HepG2 (cell line): ENCODE measurements at regions not wholly inside any gene's neighbourhood (a gene's known extent, or its start where the extent isn't known, plus 50 kb on each side); places are given as distances from the start of the nearest gene placed in this dataset.
A peak's percentile ranks its signal among the peaks of the same experiment; 100 is the strongest.

Source experiments
- BORCS8-MEF2B ChIP-seq: sonication (generic); formaldehyde crosslinking; IDR thresholded peaks from 2 replicates; pipeline ENCODE4 v1.8.0; 2022; ENCODE audit warnings: mild to moderate bottlenecking, missing genetic modification reagents
- DNMT1 ChIP-seq: sonication (generic); formaldehyde crosslinking; IDR thresholded peaks from 2 replicates; pipeline ENCODE4 v1.5.1; 2020; ENCODE audit warnings: mild to moderate bottlenecking, missing genetic modification reagents
- EZH2 ChIP-seq: conservative IDR thresholded peaks from 2 replicates; pipeline ENCODE4 v1.6.1; 2012; ENCODE audit warnings: mild to moderate bottlenecking, low read depth, low read length, moderate library complexity
- FOSL2 ChIP-seq: sonication (generic); formaldehyde crosslinking; IDR thresholded peaks from 2 replicates; pipeline ENCODE4 v1.4.0; 2020; ENCODE audit warnings: missing genetic modification reagents
- GABPB1 ChIP-seq: IDR thresholded peaks from 2 replicates; pipeline ENCODE4 v1.6.1; 2016; ENCODE audit warnings: mild to moderate bottlenecking, missing genetic modification reagents, moderate library complexity, missing compliant biosample characterization
- GATAD1 ChIP-seq: IDR thresholded peaks from 2 replicates; pipeline ENCODE4 v1.6.1; 2016; ENCODE audit warnings: missing genetic modification reagents, missing compliant biosample characterization
- KAT2B ChIP-seq: fragments of 150-350 bp; IDR thresholded peaks from 2 replicates; pipeline ENCODE4 v1.6.1; 2014; ENCODE audit warnings: low read depth, low read length, borderline replicate concordance
- KLF12 ChIP-seq: sonication (generic); formaldehyde crosslinking; IDR thresholded peaks from 2 replicates; pipeline ENCODE4 v1.4.0; 2020; ENCODE audit warnings: missing genetic modification reagents, borderline replicate concordance
- MLLT10 ChIP-seq: sonication (generic); formaldehyde crosslinking; IDR thresholded peaks from 2 replicates; pipeline ENCODE4 v1.4.0; 2020; ENCODE audit warnings: missing genetic modification reagents
- NFKBIZ ChIP-seq: IDR thresholded peaks from 2 replicates; pipeline ENCODE4 v1.6.1; 2018; ENCODE audit warnings: missing genetic modification reagents, missing compliant biosample characterization
- NR2C2 ChIP-seq: sonication (generic); formaldehyde crosslinking; IDR thresholded peaks from 2 replicates; pipeline ENCODE4 v1.4.0; 2020; ENCODE audit warnings: missing genetic modification reagents, mild to moderate bottlenecking, moderate library complexity, borderline replicate concordance
- SALL1 ChIP-seq: sonication (generic); formaldehyde crosslinking; IDR thresholded peaks from 2 replicates; pipeline ENCODE4 v1.8.0; 2022; ENCODE audit warnings: mild to moderate bottlenecking, missing genetic modification reagents
- TBX2 ChIP-seq: sonication (generic); formaldehyde crosslinking; IDR thresholded peaks from 2 replicates; pipeline ENCODE4 v1.5.0; 2020; ENCODE audit warnings: missing genetic modification reagents, mild to moderate bottlenecking, borderline replicate concordance
- TCF7 ChIP-seq: sonication (generic); IDR thresholded peaks from 2 replicates; pipeline ENCODE4 v1.6.1; 2016; ENCODE audit warnings: antibody characterized with exemption, low read depth
- ZBTB38 ChIP-seq: sonication (generic); formaldehyde crosslinking; IDR thresholded peaks from 2 replicates; pipeline ENCODE4 v1.5.1; 2020; ENCODE audit warnings: mild to moderate bottlenecking, missing genetic modification reagents
- ZFP36L2 ChIP-seq: sonication (generic); formaldehyde crosslinking; IDR thresholded peaks from 2 replicates; pipeline ENCODE4 v1.4.0; 2020; ENCODE audit warnings: missing genetic modification reagents
- ZNF263 ChIP-seq: sonication (generic); formaldehyde crosslinking; IDR thresholded peaks from 2 replicates; pipeline ENCODE4 v1.4.0; 2020; ENCODE audit warnings: missing genetic modification reagents
- ZNF501 ChIP-seq: sonication (generic); formaldehyde crosslinking; IDR thresholded peaks from 2 replicates; pipeline ENCODE4 v1.5.1; 2020; ENCODE audit warnings: mild to moderate bottlenecking, moderate library complexity, missing genetic modification reagents
- ZNF75D ChIP-seq: sonication (generic); formaldehyde crosslinking; IDR thresholded peaks from 2 replicates; pipeline ENCODE4 v1.8.1; 2023; ENCODE audit warnings: missing genetic modification reagents, mild to moderate bottlenecking, borderline replicate concordance
- ZSCAN25 ChIP-seq: sonication (generic); formaldehyde crosslinking; IDR thresholded peaks from 2 replicates; pipeline ENCODE4 v1.8.0; 2022; ENCODE audit warnings: mild to moderate bottlenecking, missing genetic modification reagents
- TF ChIP-seq, protein P1 (sequence below): sonication (generic); formaldehyde crosslinking; IDR thresholded peaks from 2 replicates; pipeline ENCODE4 v1.4.0; 2020; ENCODE audit warnings: missing genetic modification reagents, borderline replicate concordance
- TF ChIP-seq, protein P2 (sequence below): sonication (generic); formaldehyde crosslinking; IDR thresholded peaks from 2 replicates; pipeline ENCODE4 v1.5.1; 2020; ENCODE audit warnings: missing genetic modification reagents, mild to moderate bottlenecking, borderline replicate concordance
- TF ChIP-seq, protein P3 (sequence below): sonication (generic); formaldehyde crosslinking; IDR thresholded peaks from 2 replicates; pipeline ENCODE4 v1.5.0; 2020; ENCODE audit warnings: mild to moderate bottlenecking, missing genetic modification reagents

DNA sequence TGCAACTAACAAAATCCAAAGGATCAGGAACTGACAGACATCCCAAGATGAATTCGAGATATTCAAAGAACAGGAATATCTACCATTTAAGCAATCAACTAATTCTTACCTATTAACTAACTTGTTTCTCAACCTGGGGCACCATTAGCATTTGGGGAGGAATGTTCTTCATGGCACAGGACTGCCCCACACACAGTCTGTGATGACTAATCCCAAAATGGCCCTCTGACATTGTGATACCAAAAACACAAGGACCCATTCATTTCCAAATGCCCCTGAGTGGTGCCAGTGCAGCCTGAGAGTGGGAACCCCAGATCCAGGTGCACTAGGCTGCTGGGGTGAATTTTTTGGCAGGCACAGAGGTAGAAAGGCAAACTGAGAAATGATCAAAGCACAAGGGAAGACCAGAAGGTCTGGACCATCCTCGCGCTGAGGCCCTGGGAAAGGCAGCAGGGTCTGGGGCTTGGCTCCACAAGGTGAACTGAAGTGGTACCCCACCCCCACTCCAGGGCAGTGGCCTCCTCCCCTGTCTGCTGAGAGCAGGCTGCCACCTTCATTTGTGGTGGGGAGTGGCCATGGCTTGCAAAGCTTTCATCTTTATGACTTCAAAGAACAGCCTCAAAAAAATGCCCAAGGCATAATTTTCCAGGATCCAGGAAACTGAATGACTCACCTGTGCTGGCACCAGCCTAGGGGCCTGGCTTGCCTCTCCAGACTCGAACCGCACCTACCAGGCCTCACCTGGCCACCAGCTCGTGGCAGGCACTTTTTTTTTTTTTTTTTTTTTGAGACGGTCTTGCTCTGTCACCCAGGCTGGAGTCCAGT is 122.4 kb downstream of the BCOR start (continued):
- TF ChIP-seq, protein P1, sequence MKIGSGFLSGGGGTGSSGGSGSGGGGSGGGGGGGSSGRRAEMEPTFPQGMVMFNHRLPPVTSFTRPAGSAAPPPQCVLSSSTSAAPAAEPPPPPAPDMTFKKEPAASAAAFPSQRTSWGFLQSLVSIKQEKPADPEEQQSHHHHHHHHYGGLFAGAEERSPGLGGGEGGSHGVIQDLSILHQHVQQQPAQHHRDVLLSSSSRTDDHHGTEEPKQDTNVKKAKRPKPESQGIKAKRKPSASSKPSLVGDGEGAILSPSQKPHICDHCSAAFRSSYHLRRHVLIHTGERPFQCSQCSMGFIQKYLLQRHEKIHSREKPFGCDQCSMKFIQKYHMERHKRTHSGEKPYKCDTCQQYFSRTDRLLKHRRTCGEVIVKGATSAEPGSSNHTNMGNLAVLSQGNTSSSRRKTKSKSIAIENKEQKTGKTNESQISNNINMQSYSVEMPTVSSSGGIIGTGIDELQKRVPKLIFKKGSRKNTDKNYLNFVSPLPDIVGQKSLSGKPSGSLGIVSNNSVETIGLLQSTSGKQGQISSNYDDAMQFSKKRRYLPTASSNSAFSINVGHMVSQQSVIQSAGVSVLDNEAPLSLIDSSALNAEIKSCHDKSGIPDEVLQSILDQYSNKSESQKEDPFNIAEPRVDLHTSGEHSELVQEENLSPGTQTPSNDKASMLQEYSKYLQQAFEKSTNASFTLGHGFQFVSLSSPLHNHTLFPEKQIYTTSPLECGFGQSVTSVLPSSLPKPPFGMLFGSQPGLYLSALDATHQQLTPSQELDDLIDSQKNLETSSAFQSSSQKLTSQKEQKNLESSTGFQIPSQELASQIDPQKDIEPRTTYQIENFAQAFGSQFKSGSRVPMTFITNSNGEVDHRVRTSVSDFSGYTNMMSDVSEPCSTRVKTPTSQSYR = peak; percentile 61; the same call in 1 of the 2 replicates
- no peak for TF ChIP-seq MLLT10 (CRISPR knock-in tag)
- no peak for TF ChIP-seq BORCS8-MEF2B
- TF ChIP-seq GATAD1 (CRISPR knock-in tag) = no peak
- no peak for TF ChIP-seq ZNF263 (CRISPR knock-in tag)
- no peak for TF ChIP-seq NR2C2 (CRISPR knock-in tag)
- TF ChIP-seq ZNF75D (CRISPR knock-in tag) = no peak
- TF ChIP-seq, protein P2, sequence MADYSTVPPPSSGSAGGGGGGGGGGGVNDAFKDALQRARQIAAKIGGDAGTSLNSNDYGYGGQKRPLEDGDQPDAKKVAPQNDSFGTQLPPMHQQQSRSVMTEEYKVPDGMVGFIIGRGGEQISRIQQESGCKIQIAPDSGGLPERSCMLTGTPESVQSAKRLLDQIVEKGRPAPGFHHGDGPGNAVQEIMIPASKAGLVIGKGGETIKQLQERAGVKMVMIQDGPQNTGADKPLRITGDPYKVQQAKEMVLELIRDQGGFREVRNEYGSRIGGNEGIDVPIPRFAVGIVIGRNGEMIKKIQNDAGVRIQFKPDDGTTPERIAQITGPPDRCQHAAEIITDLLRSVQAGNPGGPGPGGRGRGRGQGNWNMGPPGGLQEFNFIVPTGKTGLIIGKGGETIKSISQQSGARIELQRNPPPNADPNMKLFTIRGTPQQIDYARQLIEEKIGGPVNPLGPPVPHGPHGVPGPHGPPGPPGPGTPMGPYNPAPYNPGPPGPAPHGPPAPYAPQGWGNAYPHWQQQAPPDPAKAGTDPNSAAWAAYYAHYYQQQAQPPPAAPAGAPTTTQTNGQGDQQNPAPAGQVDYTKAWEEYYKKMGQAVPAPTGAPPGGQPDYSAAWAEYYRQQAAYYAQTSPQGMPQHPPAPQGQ (CRISPR knock-in tag) = no peak
- TF ChIP-seq ZBTB38 (CRISPR knock-in tag) = no peak
- TF ChIP-seq EZH2 = no peak
- no peak for TF ChIP-seq GABPB1 (CRISPR knock-in tag)
- TF ChIP-seq DNMT1 = no peak
- TF ChIP-seq ZSCAN25 (CRISPR knock-in tag) = no peak
- TF ChIP-seq SALL1 (CRISPR knock-in tag) = 0 out of 2 replicates have a peak, but pooled peaks have one; percentile 21
- no peak for TF ChIP-seq ZFP36L2 (CRISPR knock-in tag)
- TF ChIP-seq KLF12 (CRISPR knock-in tag) = no peak
- TF ChIP-seq TBX2 (CRISPR knock-in tag) = 0 out of 2 replicates have a peak, but pooled peaks have one; percentile 31
- TF ChIP-seq KAT2B = no peak
- TF ChIP-seq FOSL2 = peak; percentile 78
- TF ChIP-seq NFKBIZ (CRISPR knock-in tag) = no peak
- TF ChIP-seq, protein P3, sequence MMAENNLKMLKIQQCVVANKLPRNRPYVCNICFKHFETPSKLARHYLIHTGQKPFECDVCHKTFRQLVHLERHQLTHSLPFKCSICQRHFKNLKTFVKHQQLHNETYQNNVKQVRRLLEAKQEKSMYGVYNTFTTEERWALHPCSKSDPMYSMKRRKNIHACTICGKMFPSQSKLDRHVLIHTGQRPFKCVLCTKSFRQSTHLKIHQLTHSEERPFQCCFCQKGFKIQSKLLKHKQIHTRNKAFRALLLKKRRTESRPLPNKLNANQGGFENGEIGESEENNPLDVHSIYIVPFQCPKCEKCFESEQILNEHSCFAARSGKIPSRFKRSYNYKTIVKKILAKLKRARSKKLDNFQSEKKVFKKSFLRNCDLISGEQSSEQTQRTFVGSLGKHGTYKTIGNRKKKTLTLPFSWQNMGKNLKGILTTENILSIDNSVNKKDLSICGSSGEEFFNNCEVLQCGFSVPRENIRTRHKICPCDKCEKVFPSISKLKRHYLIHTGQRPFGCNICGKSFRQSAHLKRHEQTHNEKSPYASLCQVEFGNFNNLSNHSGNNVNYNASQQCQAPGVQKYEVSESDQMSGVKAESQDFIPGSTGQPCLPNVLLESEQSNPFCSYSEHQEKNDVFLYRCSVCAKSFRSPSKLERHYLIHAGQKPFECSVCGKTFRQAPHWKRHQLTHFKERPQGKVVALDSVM (CRISPR knock-in tag) = no peak
- TF ChIP-seq TCF7 = peak; percentile 81; the same call in 1 of the 2 replicates
- no peak for TF ChIP-seq ZNF501 (CRISPR knock-in tag)
